ENCODE measurements at regions not wholly inside any gene's neighbourhood (a gene's known extent, or its start where the extent isn't known, plus 50 kb on each side); places are given as distances from the start of the nearest gene placed in this dataset.
A peak's percentile ranks its signal among the peaks of the same experiment; 100 is the strongest.

DNA sequence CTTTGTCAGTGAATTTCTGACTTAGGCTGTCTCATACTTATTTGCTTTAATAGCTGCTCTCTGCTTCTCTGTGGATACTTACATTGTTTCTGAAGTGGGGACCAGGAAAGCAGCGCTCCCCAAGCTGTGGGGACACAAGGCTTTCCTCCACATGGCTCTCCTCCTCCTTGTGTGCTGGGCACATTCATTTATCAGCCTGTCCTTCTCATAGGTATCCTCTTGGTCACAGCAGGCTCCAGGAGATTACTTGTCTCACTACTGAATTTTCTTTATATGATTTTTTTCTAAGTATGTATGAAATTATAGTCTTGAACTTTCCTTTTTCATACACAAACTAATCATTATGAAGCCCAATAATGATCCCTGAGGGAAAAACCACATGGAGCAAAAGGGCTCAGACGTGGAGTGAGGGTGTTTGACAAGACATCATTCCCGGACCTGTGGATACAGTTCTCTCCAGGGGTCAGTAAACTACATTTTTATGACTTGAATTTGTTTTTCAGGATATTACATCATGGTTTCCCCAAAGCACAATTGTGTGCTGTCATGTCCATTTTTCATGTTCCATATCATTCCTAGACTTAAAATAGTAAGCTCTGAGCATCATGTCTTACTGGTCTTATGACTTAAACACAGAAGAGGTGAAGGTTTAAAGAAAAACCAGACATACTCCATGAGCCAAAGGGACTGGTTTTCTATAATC, 234.5 kb downstream of the PCSK1 start:
- Histone ChIP-seq H3K9me3 (ENCODE audit: control insufficient read depth, insufficient read depth, low read depth, low read length) (no peaks in the 10 kb centered on the region), H3K36me3 (ENCODE audit: control insufficient read depth in 2 of 2, insufficient read depth in 1 of 2, low read length in 2 of 2) (no peaks in the 10 kb centered on the region), H3K4me1 (ENCODE audit: control insufficient read depth, insufficient read depth, low read length) (no peaks in the 10 kb centered on the region), H3K27ac (ENCODE audit: extremely low read depth, low read depth, low read length) (no peak overlapping the region), H3K4me3 (ENCODE audit: low read depth, low read length) (no peak overlapping the region)
- POLR2A ChIA-PET = no interaction called here
- CTCF ChIA-PET = interaction anchor here (0.5 kb wide), 1 partner anchor 260 kb away, joined by 3 read pairs; no protein-coding TSS in a partner anchor
- TF ChIP-seq, protein P1, sequence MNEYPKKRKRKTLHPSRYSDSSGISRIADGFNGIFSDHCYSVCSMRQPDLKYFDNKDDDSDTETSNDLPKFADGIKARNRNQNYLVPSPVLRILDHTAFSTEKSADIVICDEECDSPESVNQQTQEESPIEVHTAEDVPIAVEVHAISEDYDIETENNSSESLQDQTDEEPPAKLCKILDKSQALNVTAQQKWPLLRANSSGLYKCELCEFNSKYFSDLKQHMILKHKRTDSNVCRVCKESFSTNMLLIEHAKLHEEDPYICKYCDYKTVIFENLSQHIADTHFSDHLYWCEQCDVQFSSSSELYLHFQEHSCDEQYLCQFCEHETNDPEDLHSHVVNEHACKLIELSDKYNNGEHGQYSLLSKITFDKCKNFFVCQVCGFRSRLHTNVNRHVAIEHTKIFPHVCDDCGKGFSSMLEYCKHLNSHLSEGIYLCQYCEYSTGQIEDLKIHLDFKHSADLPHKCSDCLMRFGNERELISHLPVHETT (tag by site-specific recombination; IDR thresholded peaks at IDR 0.05) = no peak
- TF ChIP-seq ZNF311 (tag by site-specific recombination; IDR thresholded peaks at IDR 0.05; ENCODE audit: borderline replicate concordance) (no peak), ZNF354C (tag by site-specific recombination; IDR thresholded peaks at IDR 0.05; ENCODE audit: borderline replicate concordance, low read depth) (no peak), ZNF600 (tag by site-specific recombination; IDR thresholded peaks at IDR 0.05) (peak; percentile 66; the same call in 1 of the 2 replicates), SCRT2 (tag by site-specific recombination; IDR thresholded peaks at IDR 0.05) (peak; percentile 57), TRIM28 (IDR thresholded peaks at IDR 0.05; ENCODE audit: borderline replicate concordance, low read length) (peak; percentile 62), GFI1B (tag by site-specific recombination; IDR thresholded peaks at IDR 0.05) (no peak), ZNF571 (tag by site-specific recombination; IDR thresholded peaks at IDR 0.05) (no peak), SP2 (tag by site-specific recombination; IDR thresholded peaks at IDR 0.05) (no peak), KLF10 (tag by site-specific recombination; IDR thresholded peaks at IDR 0.05) (no peak), ZNF140 (tag by site-specific recombination; IDR thresholded peaks at IDR 0.05) (no peak), MZF1 (tag by site-specific recombination; IDR thresholded peaks at IDR 0.05; ENCODE audit: borderline replicate concordance) (0 out of 2 replicates have a peak, but pooled peaks have one; percentile 14), ZNF76 (tag by site-specific recombination; IDR thresholded peaks at IDR 0.05; ENCODE audit: borderline replicate concordance, low read depth) (no peak), ZNF629 (tag by site-specific recombination; IDR thresholded peaks at IDR 0.05) (peak; percentile 23; the same call in 1 of the 2 replicates), GLIS1 (tag by site-specific recombination; IDR thresholded peaks at IDR 0.05) (no peak), ZNF791 (tag by site-specific recombination; IDR thresholded peaks at IDR 0.05) (no peak), ZNF23 (tag by site-specific recombination; IDR thresholded peaks at IDR 0.05; ENCODE audit: borderline replicate concordance) (no peak), SP7 (tag by site-specific recombination; IDR thresholded peaks at IDR 0.05) (no peak), ZEB2 (tag by site-specific recombination; IDR thresholded peaks at IDR 0.05) (no peak), ZNF843 (tag by site-specific recombination; IDR thresholded peaks at IDR 0.05) (no peak)
- TF ChIP-seq, protein P2, sequence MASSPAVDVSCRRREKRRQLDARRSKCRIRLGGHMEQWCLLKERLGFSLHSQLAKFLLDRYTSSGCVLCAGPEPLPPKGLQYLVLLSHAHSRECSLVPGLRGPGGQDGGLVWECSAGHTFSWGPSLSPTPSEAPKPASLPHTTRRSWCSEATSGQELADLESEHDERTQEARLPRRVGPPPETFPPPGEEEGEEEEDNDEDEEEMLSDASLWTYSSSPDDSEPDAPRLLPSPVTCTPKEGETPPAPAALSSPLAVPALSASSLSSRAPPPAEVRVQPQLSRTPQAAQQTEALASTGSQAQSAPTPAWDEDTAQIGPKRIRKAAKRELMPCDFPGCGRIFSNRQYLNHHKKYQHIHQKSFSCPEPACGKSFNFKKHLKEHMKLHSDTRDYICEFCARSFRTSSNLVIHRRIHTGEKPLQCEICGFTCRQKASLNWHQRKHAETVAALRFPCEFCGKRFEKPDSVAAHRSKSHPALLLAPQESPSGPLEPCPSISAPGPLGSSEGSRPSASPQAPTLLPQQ (tag by site-specific recombination; IDR thresholded peaks at IDR 0.05) = no peak
- TF ChIP-seq, protein P3, sequence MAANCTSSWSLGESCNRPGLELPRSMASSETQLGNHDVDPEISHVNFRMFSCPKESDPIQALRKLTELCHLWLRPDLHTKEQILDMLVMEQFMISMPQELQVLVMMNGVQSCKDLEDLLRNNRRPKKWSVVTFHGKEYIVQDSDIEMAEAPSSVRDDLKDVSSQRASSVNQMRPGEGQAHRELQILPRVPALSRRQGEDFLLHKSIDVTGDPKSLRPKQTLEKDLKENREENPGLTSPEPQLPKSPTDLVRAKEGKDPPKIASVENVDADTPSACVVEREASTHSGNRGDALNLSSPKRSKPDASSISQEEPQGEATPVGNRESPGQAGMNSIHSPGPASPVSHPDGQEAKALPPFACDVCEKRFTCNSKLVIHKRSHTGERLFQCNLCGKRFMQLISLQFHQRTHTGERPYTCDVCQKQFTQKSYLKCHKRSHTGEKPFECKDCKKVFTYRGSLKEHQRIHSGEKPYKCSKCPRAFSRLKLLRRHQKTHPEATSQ (tag by site-specific recombination; IDR thresholded peaks at IDR 0.05) = no peak
- TF ChIP-seq, protein P4, sequence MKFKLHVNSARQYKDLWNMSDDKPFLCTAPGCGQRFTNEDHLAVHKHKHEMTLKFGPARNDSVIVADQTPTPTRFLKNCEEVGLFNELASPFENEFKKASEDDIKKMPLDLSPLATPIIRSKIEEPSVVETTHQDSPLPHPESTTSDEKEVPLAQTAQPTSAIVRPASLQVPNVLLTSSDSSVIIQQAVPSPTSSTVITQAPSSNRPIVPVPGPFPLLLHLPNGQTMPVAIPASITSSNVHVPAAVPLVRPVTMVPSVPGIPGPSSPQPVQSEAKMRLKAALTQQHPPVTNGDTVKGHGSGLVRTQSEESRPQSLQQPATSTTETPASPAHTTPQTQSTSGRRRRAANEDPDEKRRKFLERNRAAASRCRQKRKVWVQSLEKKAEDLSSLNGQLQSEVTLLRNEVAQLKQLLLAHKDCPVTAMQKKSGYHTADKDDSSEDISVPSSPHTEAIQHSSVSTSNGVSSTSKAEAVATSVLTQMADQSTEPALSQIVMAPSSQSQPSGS (tag by site-specific recombination; IDR thresholded peaks at IDR 0.05; ENCODE audit: low read depth) = peak; percentile 82
- TF ChIP-seq, protein P5, sequence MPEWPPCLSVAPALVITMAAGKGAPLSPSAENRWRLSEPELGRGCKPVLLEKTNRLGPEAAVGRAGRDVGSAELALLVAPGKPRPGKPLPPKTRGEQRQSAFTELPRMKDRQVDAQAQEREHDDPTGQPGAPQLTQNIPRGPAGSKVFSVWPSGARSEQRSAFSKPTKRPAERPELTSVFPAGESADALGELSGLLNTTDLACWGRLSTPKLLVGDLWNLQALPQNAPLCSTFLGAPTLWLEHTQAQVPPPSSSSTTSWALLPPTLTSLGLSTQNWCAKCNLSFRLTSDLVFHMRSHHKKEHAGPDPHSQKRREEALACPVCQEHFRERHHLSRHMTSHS (tag by site-specific recombination; IDR thresholded peaks at IDR 0.05) = no peak
- TF ChIP-seq, protein P6, sequence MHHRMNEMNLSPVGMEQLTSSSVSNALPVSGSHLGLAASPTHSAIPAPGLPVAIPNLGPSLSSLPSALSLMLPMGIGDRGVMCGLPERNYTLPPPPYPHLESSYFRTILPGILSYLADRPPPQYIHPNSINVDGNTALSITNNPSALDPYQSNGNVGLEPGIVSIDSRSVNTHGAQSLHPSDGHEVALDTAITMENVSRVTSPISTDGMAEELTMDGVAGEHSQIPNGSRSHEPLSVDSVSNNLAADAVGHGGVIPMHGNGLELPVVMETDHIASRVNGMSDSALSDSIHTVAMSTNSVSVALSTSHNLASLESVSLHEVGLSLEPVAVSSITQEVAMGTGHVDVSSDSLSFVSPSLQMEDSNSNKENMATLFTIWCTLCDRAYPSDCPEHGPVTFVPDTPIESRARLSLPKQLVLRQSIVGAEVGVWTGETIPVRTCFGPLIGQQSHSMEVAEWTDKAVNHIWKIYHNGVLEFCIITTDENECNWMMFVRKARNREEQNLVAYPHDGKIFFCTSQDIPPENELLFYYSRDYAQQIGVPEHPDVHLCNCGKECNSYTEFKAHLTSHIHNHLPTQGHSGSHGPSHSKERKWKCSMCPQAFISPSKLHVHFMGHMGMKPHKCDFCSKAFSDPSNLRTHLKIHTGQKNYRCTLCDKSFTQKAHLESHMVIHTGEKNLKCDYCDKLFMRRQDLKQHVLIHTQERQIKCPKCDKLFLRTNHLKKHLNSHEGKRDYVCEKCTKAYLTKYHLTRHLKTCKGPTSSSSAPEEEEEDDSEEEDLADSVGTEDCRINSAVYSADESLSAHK (tag by site-specific recombination; IDR thresholded peaks at IDR 0.05) = no peak
